Keratinocyte (primary cell): ENCODE measurements at regions not wholly inside any gene's neighbourhood (a gene's known extent, or its start where the extent isn't known, plus 50 kb on each side); places are given as distances from the start of the nearest gene placed in this dataset.

ENCODE experiments used
- DNase-seq: peaks from one replicate; pipeline ENCODE4 v3.0.0-alpha.2; 2011; ENCODE audit warnings: low read depth, missing footprints, low spot score
- FAIRE-seq: peaks from 2 replicates; lab custom pipeline; 2011; peaks lifted over from hg19 to GRCh38; lab: Jason Lieb, UNC
- H2AFZ ChIP-seq: 2 replicates; pipeline ENCODE4 v1.6.0; 2012; ENCODE audit warnings: low read length, control low read depth, inconsistent platforms; ENCODE audit not compliant: control insufficient read depth
- H3K27ac ChIP-seq: 2 replicates; pipeline ENCODE4 v1.5.1; 2011; ENCODE audit warnings: low read length; ENCODE audit not compliant: control insufficient read depth, insufficient read depth
- H3K27me3 ChIP-seq: 3 replicates; pipeline ENCODE4 v1.6.0; 2011; ENCODE audit warnings: low read length; ENCODE audit not compliant: control insufficient read depth, insufficient read depth; ENCODE audit errors: extremely low read depth
- H3K36me3 ChIP-seq, 2 experiments: 2 replicates in 1 of 2; 3 replicates in 1 of 2; pipeline ENCODE4 v1.5.1; 2011; ENCODE audit warnings: low read length in 2 of 2, mild to moderate bottlenecking in 1 of 2; ENCODE audit not compliant: control insufficient read depth in 2 of 2, insufficient read depth in 2 of 2; ENCODE audit errors: extremely low read depth in 1 of 2
- H3K4me1 ChIP-seq: 3 replicates; pipeline ENCODE4 v1.5.1; 2011; ENCODE audit warnings: low read length; ENCODE audit not compliant: control insufficient read depth, insufficient read depth; ENCODE audit errors: extremely low read depth
- H3K4me2 ChIP-seq: 3 replicates; pipeline ENCODE4 v1.6.0; 2011; ENCODE audit warnings: low read depth, low read length; ENCODE audit not compliant: control insufficient read depth, insufficient read depth; ENCODE audit errors: extremely low read depth
- H3K4me3 ChIP-seq, 3 experiments: fragments of 200-600 bp in 1 of 3; sonication (generic) in 1 of 3; 2 replicates in 2 of 3; 3 replicates in 1 of 3; pipeline ENCODE4 v1.5.1; 2011 to 2016; ENCODE audit warnings: low read length in 3 of 3, mild to moderate bottlenecking in 3 of 3, control low read depth in 2 of 3, inconsistent platforms in 1 of 3, low read depth in 1 of 3, mixed read lengths in 1 of 3, mixed run types in 1 of 3, moderate library complexity in 1 of 3; ENCODE audit not compliant: control insufficient read depth in 2 of 3, insufficient read depth in 2 of 3; ENCODE audit errors: extremely low read depth in 1 of 3
- H3K79me2 ChIP-seq: 2 replicates; pipeline ENCODE4 v1.6.0; 2012; ENCODE audit warnings: low read length; ENCODE audit not compliant: control insufficient read depth, insufficient read depth
- H3K9ac ChIP-seq: 3 replicates; pipeline ENCODE4 v1.6.0; 2011; ENCODE audit warnings: low read length; ENCODE audit not compliant: control insufficient read depth, insufficient read depth; ENCODE audit errors: extremely low read depth
- H3K9me1 ChIP-seq: 3 replicates; pipeline ENCODE4 v1.6.0; 2011; ENCODE audit warnings: low read length; ENCODE audit not compliant: control insufficient read depth, insufficient read depth; ENCODE audit errors: extremely low read depth
- H3K9me3 ChIP-seq: 2 replicates; pipeline ENCODE4 v1.5.1; 2012; ENCODE audit warnings: low read depth, low read length; ENCODE audit not compliant: control insufficient read depth
- H4K20me1 ChIP-seq: 3 replicates; pipeline ENCODE4 v1.6.0; 2011; ENCODE audit warnings: low read length; ENCODE audit not compliant: control insufficient read depth, insufficient read depth; ENCODE audit errors: extremely low read depth
- CTCF ChIP-seq, 3 experiments: IDR thresholded peaks in 1 of 3; conservative IDR thresholded peaks in 1 of 3; optimal IDR thresholded peaks in 1 of 3; 2 replicates in 2 of 3; 3 replicates in 1 of 3; pipeline versions ENCODE3 to v1.5.1; 2011; ENCODE audit warnings: low read length in 3 of 3, mild to moderate bottlenecking in 3 of 3, moderate library complexity in 2 of 3, control low read depth in 1 of 3, inconsistent platforms in 1 of 3; ENCODE audit not compliant: insufficient read depth in 2 of 3; ENCODE audit errors: extremely low read depth in 1 of 3
- EZH2 ChIP-seq: IDR thresholded peaks from one replicate; pipeline ENCODE4 v1.6.1; 2012; ENCODE audit warnings: inconsistent platforms, mild to moderate bottlenecking, low read length, moderate library complexity
- dilution Hi-C: fragments of 300-500 bp; cut with MboI; formaldehyde crosslinking; loops from one replicate; pipeline ENCODE4 v1.7.0; 2020; ENCODE audit warnings: low sequenced_read_pairs; ENCODE audit not compliant: extremely low pct_ligation_motif_present

- H3K27ac ChIP-seq: no peak overlapping the region
- FAIRE-seq: no peak
- dilution Hi-C loops: no loop called here
- no peak overlapping the region for H3K4me3 ChIP-seq
- H3K4me2 ChIP-seq: no peak overlapping the region
- no peaks in the 10 kb centered on the region for H3K9me3 ChIP-seq
- H2AFZ ChIP-seq: no peak overlapping the region
- H3K27me3 ChIP-seq: no peaks in the 10 kb centered on the region
- DNase-seq: no peak
- no peaks in the 10 kb centered on the region for H3K9me1 ChIP-seq
- no peaks in the 10 kb centered on the region for H3K79me2 ChIP-seq
- peaks cover 11% of the 10 kb centered on the region for H3K4me1 ChIP-seq
- no peak overlapping the region for H3K9ac ChIP-seq
- H4K20me1 ChIP-seq: no peaks in the 10 kb centered on the region
- no peaks in the 10 kb centered on the region for H3K36me3 ChIP-seq
- TF ChIP-seq EZH2: no peak
- no peak for TF ChIP-seq CTCF (optimal IDR thresholded peaks at IDR 0.05 in 1 of 3, IDR thresholded peaks at IDR 0.05 in 1 of 3, conservative IDR thresholded peaks at IDR 0.05 in 1 of 3; ENCODE audit: extremely low read depth in 1 of 3, insufficient read depth in 2 of 3, low read length in 3 of 3)
These were observed 92.3 kb upstream of the TJP1 start for GRCh38 chr15:29914511-29914926.

GRCh38 chr15:29913528-29914135 is 91.4 kb upstream of the TJP1 start:
- H3K4me3 ChIP-seq: no peak overlapping the region
- dilution Hi-C loops: no loop called here
- no peaks in the 10 kb centered on the region for H3K79me2 ChIP-seq
- no peak for DNase-seq
- FAIRE-seq: no peak
- TF ChIP-seq EZH2: no peak
- no peak overlapping the region for H3K9ac ChIP-seq
- no peak overlapping the region for H3K4me2 ChIP-seq
- no peaks in the 10 kb centered on the region for H4K20me1 ChIP-seq
- H3K27me3 ChIP-seq: no peaks in the 10 kb centered on the region
- no peak overlapping the region for H2AFZ ChIP-seq
- no peak overlapping the region for H3K27ac ChIP-seq
- no peaks in the 10 kb centered on the region for H3K9me1 ChIP-seq
- H3K36me3 ChIP-seq: no peaks in the 10 kb centered on the region
- peaks cover 11% of the 10 kb centered on the region for H3K4me1 ChIP-seq
- no peaks in the 10 kb centered on the region for H3K9me3 ChIP-seq

DNA sequence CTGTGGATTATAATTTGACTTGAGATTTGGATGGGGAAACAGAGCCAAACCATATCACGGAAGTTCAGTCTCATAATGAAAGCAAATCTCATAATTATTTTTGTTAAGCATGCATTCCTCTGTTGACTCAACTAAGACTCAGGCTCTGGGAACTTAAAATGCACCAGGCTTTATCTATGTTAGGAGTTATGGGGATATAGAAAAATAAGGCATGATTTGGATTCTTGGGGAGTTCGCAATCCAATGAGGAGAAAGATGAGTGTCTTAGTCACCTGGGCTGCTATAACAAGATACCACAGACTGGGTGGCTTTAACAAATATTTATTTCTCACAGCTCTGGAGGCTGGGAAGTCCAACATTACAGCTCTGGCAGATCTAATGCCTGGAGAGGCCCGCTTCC is 89.4 kb upstream of the TJP1 start:
- no peaks in the 10 kb centered on the region for H3K9me1 ChIP-seq
- DNase-seq (no peak), FAIRE-seq (no peak)
- dilution Hi-C loops: no loop called here
- no peaks in the 10 kb centered on the region for H3K79me2 ChIP-seq
- no peak overlapping the region for H3K4me2 ChIP-seq
- H3K27me3 ChIP-seq: no peaks in the 10 kb centered on the region
- no peaks in the 10 kb centered on the region for H3K36me3 ChIP-seq
- H4K20me1 ChIP-seq: no peaks in the 10 kb centered on the region
- no peak overlapping the region for H3K27ac ChIP-seq
- H3K4me1 ChIP-seq: no peaks in the 10 kb centered on the region
- H3K9me3 ChIP-seq: no peaks in the 10 kb centered on the region
- no peak overlapping the region for H3K9ac ChIP-seq
- H3K4me3 ChIP-seq: no peak overlapping the region
- H2AFZ ChIP-seq: no peak overlapping the region
- TF ChIP-seq EZH2 (no peak), CTCF (optimal IDR thresholded peaks at IDR 0.05 in 1 of 3, IDR thresholded peaks at IDR 0.05 in 1 of 3, conservative IDR thresholded peaks at IDR 0.05 in 1 of 3; ENCODE audit: extremely low read depth in 1 of 3, insufficient read depth in 2 of 3, low read length in 3 of 3) (no peak)
